HCT116 (cell line): ENCODE measurements at regions not wholly inside any gene's neighbourhood (a gene's known extent, or its start where the extent isn't known, plus 50 kb on each side); places are given as distances from the start of the nearest gene placed in this dataset.

ENCODE experiments used
- ATAC-seq: fragments of 200-7000 bp; cut with Tn5 transposase; 2 replicates; pipeline ENCODE4 v1.9.1; 2020; ENCODE audit warnings: mild to moderate bottlenecking, moderate library complexity
- BruUV-seq: library from RNA; stranded (reverse); fragments of 400-500 nt; replicated peaks from 2 replicates; lab custom pipeline; 2021; lab: Mats Ljungman, UMichigan
- CTCF ChIA-PET: fragments of 300-600 bp; sonication (Branson Sonifier 250); formaldehyde crosslinking; loops from one replicate; lab custom pipeline; 2021; ENCODE audit warnings: antibody characterized with exemption; lab: Charles Lee
- POLR2A ChIA-PET: fragments of 300-600, 350-600 bp; sonication (Branson Sonifier 250); formaldehyde crosslinking; loops from one replicate; lab custom pipeline; 2021; ENCODE audit warnings: antibody characterized with exemption; lab: Charles Lee
- RAD21 ChIA-PET, 2 experiments: fragments of 300-600 bp; sonication (Branson Sonifier 250); formaldehyde crosslinking; loops; one replicate each; lab custom pipeline; 2023; ENCODE audit warnings: low total read pairs in 2 of 2; ENCODE audit not compliant: uncharacterized antibody in 2 of 2, unreplicated experiment in 2 of 2, low non-redundant PET in 1 of 2; lab: Charles Lee
- DNase-seq: peaks from one replicate; pipeline ENCODE4 v3.0.0-alpha.2; 2010; ENCODE audit warnings: low read depth, low spot score
- H2AFZ ChIP-seq: fragments of 200-600 bp; shearing (Covaris generic), sonication (generic); 2 replicates; pipeline ENCODE4 v1.6.1; 2017; ENCODE audit warnings: low read depth, mixed run types, mixed read lengths, antibody characterized with exemption, low read length; ENCODE audit not compliant: poor library complexity, severe bottlenecking
- H3K27ac ChIP-seq: 2 replicates; pipeline ENCODE4 v1.5.1; 2012; ENCODE audit warnings: low read depth, low read length
- H3K27me3 ChIP-seq: fragments of 200-600 bp; sonication (generic); 2 replicates; pipeline ENCODE4 v1.6.1; 2016; ENCODE audit warnings: mixed run types, low read length, mixed read lengths; ENCODE audit not compliant: insufficient read depth
- H3K36me3 ChIP-seq, 2 experiments: fragments of 200-500 bp in 1 of 2; fragments of 200-600 bp in 1 of 2; sonication (Bioruptor generic) in 1 of 2; sonication (generic) in 1 of 2; 2 replicates each; pipeline versions ENCODE4 v1.5.1 to v1.6.1; 2014 to 2016; ENCODE audit warnings: low read length in 2 of 2, inconsistent platforms in 1 of 2, mixed read lengths in 1 of 2, mixed run types in 1 of 2; ENCODE audit not compliant: insufficient read depth in 2 of 2, control insufficient read depth in 1 of 2
- H3K4me1 ChIP-seq, 2 experiments: fragments of 200-600 bp in 1 of 2; sonication (generic) in 1 of 2; 2 replicates each; pipeline versions ENCODE4 v1.5.1 to v1.6.1; 2012 to 2017; ENCODE audit warnings: low read length in 2 of 2, inconsistent platforms in 1 of 2, mild to moderate bottlenecking in 1 of 2, mixed read lengths in 1 of 2, mixed run types in 1 of 2, moderate library complexity in 1 of 2; ENCODE audit not compliant: insufficient read depth in 2 of 2, control insufficient read depth in 1 of 2
- H3K4me2 ChIP-seq: fragments of 200-600 bp; sonication (generic); 2 replicates; pipeline ENCODE4 v1.6.1; 2017; ENCODE audit warnings: mixed run types, low read length, mixed read lengths
- H3K4me3 ChIP-seq, 2 experiments: fragments of 200-600 bp in 1 of 2; sonication (generic) in 1 of 2; replicated peaks in 1 of 2; 2 replicates each; pipeline ENCODE4 v1.5.1; 2011 to 2016; ENCODE audit warnings: low read length in 2 of 2, control low read depth in 1 of 2, low read depth in 1 of 2, mild to moderate bottlenecking in 1 of 2, mixed read lengths in 1 of 2, mixed run types in 1 of 2
- H3K79me2 ChIP-seq: fragments of 200-600 bp; sonication (generic); 2 replicates; pipeline ENCODE4 v1.6.1; 2017; ENCODE audit warnings: mild to moderate bottlenecking, mixed run types, low read length, moderate library complexity, mixed read lengths; ENCODE audit not compliant: insufficient read depth
- H3K9ac ChIP-seq: fragments of 200-600 bp; sonication (generic); 2 replicates; pipeline ENCODE4 v1.6.1; 2016; ENCODE audit warnings: low read length, mixed read lengths
- H3K9me2 ChIP-seq: fragments of 200-600 bp; sonication (generic), shearing (Covaris generic); 2 replicates; pipeline ENCODE4 v1.6.1; 2017; ENCODE audit warnings: mixed run types, mild to moderate bottlenecking, moderate library complexity; ENCODE audit not compliant: insufficient read depth
- H3K9me3 ChIP-seq, 2 experiments: fragments of 200-500 bp in 1 of 2; fragments of 200-600 bp in 1 of 2; sonication (Bioruptor generic) in 1 of 2; sonication (generic) in 1 of 2; 2 replicates each; pipeline ENCODE4 v1.6.1; 2014 to 2017; ENCODE audit warnings: low read length in 2 of 2, mixed read lengths in 2 of 2, inconsistent platforms in 1 of 2, low read depth in 1 of 2, mild to moderate bottlenecking in 1 of 2, mixed run types in 1 of 2, moderate library complexity in 1 of 2; ENCODE audit not compliant: control insufficient read depth in 1 of 2, insufficient read depth in 1 of 2
- H4K20me1 ChIP-seq: fragments of 200-600 bp; sonication (generic), shearing (Covaris generic); 2 replicates; pipeline ENCODE4 v1.6.1; 2017; ENCODE audit warnings: mixed run types, mild to moderate bottlenecking, moderate library complexity; ENCODE audit not compliant: insufficient read depth
- CBX3 ChIP-seq: IDR thresholded peaks from 2 replicates; pipeline ENCODE4 v1.6.1; 2012; ENCODE audit warnings: low read depth
- CEBPB ChIP-seq: IDR thresholded peaks from 2 replicates; pipeline ENCODE4 v1.6.1; 2012; ENCODE audit warnings: low read depth
- ELF1 ChIP-seq: IDR thresholded peaks from 2 replicates; pipeline ENCODE4 v1.6.1; 2012; ENCODE audit warnings: low read depth, borderline replicate concordance
- EZH2 ChIP-seq: fragments of 200-600 bp; sonication (generic); IDR thresholded peaks from 2 replicates; pipeline ENCODE4 v1.6.1; 2017; ENCODE audit warnings: antibody characterized with exemption, mixed run types
- EZH2phosphoT487 ChIP-seq: fragments of 200-600 bp; IDR thresholded peaks from 2 replicates; pipeline ENCODE4 v1.6.1; 2018; ENCODE audit warnings: antibody characterized with exemption, borderline replicate concordance
- POLR2A ChIP-seq: IDR thresholded peaks from 2 replicates; pipeline ENCODE4 v1.7.0; 2011; ENCODE audit warnings: borderline replicate concordance; ENCODE audit not compliant: insufficient read depth, insufficient read length; ENCODE audit errors: extremely low read depth
- POLR2AphosphoS5 ChIP-seq: IDR thresholded peaks from 2 replicates; pipeline ENCODE4 v1.6.1; 2011; ENCODE audit warnings: mild to moderate bottlenecking, low read depth, low read length, moderate library complexity
- REST ChIP-seq: IDR thresholded peaks from 2 replicates; pipeline ENCODE4 v1.6.1; 2012; ENCODE audit warnings: low read depth
- SIN3A ChIP-seq: IDR thresholded peaks from 2 replicates; pipeline ENCODE4 v1.6.1; 2012; ENCODE audit warnings: low read depth
- SP1 ChIP-seq: IDR thresholded peaks from 2 replicates; pipeline ENCODE4 v1.6.1; 2012; ENCODE audit warnings: low read depth
- TCF7L2 ChIP-seq: IDR thresholded peaks from 2 replicates; pipeline ENCODE4 v1.7.0; 2011; ENCODE audit warnings: borderline replicate concordance, inconsistent platforms; ENCODE audit not compliant: insufficient read depth, insufficient read length; ENCODE audit errors: extremely low read depth
- YY1 ChIP-seq: IDR thresholded peaks from 2 replicates; pipeline ENCODE4 v1.6.1; 2011; ENCODE audit warnings: low read length, low read depth, moderate library complexity, mild to moderate bottlenecking; ENCODE audit not compliant: insufficient replicate concordance; ENCODE audit errors: extremely low read depth
- ZFX ChIP-seq: fragments of 450-650 bp; IDR thresholded peaks from 2 replicates; pipeline ENCODE4 v1.6.1; 2017
- intact Hi-C: fragments of 100-400 bp; cut with micrococcal nuclease; formaldehyde crosslinking; loops from 2 replicates; pipeline ENCODE4 v1.10.0; 2022
- TF ChIP-seq, protein P1 (sequence below): IDR thresholded peaks from 2 replicates; pipeline ENCODE4 v1.6.1; 2012
- TF ChIP-seq, protein P2 (sequence below): IDR thresholded peaks from 2 replicates; pipeline ENCODE4 v1.6.1; 2011; ENCODE audit warnings: mild to moderate bottlenecking, low read length, moderate library complexity; ENCODE audit not compliant: insufficient replicate concordance; ENCODE audit errors: extremely low read depth
- TF ChIP-seq, protein P3 (sequence below): IDR thresholded peaks from 2 replicates; pipeline ENCODE4 v1.6.1; 2012

GRCh38 chr4:75172551-75172950 is 239.6 kb downstream of the PARM1 start:
- no TSS peak for BruUV-seq
- POLR2A ChIA-PET = no interaction called here

More at GRCh38 chr4:75172551-75172950, 239.6 kb downstream of the PARM1 start:
- RAD21 ChIA-PET = no interaction called here
- no peak for TF ChIP-seq SIN3A
- TF ChIP-seq, protein P1, sequence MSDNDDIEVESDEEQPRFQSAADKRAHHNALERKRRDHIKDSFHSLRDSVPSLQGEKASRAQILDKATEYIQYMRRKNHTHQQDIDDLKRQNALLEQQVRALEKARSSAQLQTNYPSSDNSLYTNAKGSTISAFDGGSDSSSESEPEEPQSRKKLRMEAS = no peak
- TF ChIP-seq SP1 = no peak
- TF ChIP-seq YY1 = no peak
- TF ChIP-seq, protein P2, sequence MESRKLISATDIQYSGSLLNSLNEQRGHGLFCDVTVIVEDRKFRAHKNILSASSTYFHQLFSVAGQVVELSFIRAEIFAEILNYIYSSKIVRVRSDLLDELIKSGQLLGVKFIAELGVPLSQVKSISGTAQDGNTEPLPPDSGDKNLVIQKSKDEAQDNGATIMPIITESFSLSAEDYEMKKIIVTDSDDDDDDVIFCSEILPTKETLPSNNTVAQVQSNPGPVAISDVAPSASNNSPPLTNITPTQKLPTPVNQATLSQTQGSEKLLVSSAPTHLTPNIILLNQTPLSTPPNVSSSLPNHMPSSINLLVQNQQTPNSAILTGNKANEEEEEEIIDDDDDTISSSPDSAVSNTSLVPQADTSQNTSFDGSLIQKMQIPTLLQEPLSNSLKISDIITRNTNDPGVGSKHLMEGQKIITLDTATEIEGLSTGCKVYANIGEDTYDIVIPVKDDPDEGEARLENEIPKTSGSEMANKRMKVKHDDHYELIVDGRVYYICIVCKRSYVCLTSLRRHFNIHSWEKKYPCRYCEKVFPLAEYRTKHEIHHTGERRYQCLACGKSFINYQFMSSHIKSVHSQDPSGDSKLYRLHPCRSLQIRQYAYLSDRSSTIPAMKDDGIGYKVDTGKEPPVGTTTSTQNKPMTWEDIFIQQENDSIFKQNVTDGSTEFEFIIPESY = no peak
- no peak for TF ChIP-seq CEBPB
- TF ChIP-seq REST = no peak
- TF ChIP-seq POLR2AphosphoS5 = no peak
- no peak for TF ChIP-seq ELF1
- TF ChIP-seq, protein P3, sequence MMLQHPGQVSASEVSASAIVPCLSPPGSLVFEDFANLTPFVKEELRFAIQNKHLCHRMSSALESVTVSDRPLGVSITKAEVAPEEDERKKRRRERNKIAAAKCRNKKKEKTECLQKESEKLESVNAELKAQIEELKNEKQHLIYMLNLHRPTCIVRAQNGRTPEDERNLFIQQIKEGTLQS = no peak
- no peak for TF ChIP-seq CBX3
- no peak for TF ChIP-seq ZFX
- TF ChIP-seq EZH2 = no peak
- no peak for TF ChIP-seq POLR2A
- no peak for TF ChIP-seq TCF7L2
- no peak for TF ChIP-seq EZH2phosphoT487
- TF ChIP-seq, all 23 proteins: peak for 0
- Histone ChIP-seq H3K27ac (no peak overlapping the region), H4K20me1 (no peaks in the 10 kb centered on the region), H3K79me2 (no peaks in the 10 kb centered on the region), H3K4me1 (no peaks in the 10 kb centered on the region), H3K36me3 (no peaks in the 10 kb centered on the region), H3K9ac (no peak overlapping the region), H3K9me3 (no peaks in the 10 kb centered on the region), H3K27me3 (no peaks in the 10 kb centered on the region), H3K4me2 (no peak overlapping the region), H2AFZ (no peak overlapping the region), H3K9me2 (no peaks in the 10 kb centered on the region), H3K4me3 (no peak overlapping the region)
- CTCF ChIA-PET = no interaction called here
- DNase-seq (no peak), ATAC-seq (no peak)
- intact Hi-C loops = no loop called here
